ENCODE measurements at regions not wholly inside any gene's neighbourhood (a gene's known extent, or its start where the extent isn't known, plus 50 kb on each side); places are given as distances from the start of the nearest gene placed in this dataset.

DNA sequence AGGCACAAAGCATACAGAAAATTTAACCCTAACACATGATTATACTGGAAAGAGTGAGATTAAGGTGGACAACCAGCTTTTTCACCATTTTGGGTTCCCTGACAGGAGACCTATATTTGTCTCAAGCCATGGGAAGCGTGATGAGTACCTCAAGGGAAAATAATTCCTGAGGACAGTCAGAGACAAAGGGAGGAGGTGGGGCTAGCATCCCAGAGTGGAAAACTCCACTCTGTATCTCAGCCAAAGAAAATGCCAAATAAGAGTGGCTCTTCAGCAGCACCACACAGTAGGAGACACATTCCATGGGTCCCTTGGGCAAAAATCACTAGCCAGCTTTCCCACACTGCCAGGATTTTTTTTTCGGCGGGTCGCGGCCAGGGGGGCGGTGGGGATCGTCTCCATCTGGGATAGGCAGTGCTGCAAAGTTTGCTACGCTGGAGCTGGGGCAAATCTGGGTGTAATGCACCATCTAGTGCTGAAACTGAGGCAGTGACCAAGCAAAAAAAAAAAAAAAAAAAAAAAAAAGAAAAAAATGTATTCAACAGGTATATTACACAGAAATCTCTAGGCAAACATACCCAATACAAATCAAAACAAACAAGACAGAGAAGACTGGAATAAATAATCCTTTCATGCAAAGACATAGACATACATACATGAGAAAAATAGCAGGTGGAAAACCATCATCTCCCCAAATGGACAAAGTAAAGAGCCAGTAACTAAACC is 77.3 kb upstream of the SLC35F1 start:
- no peaks in the 10 kb centered on the region for H3F3A ChIP-seq (ENCODE audit: insufficient read depth, low read length, poor library complexity, severe bottlenecking)
- no peaks in the 10 kb centered on the region for H4K20me1 ChIP-seq (ENCODE audit: insufficient read depth)
- TF ChIP-seq SMC3 (conservative IDR thresholded peaks at IDR 0.05; ENCODE audit: poor library complexity) (peak; percentile 28), RAD21 (conservative IDR thresholded peaks at IDR 0.05) (peak; percentile 29), TAF1 (IDR thresholded peaks at IDR 0.05; ENCODE audit: low read depth) (no peak), POLR2AphosphoS5 (IDR thresholded peaks at IDR 0.05) (no peak)
- TF ChIP-seq, protein P1, sequence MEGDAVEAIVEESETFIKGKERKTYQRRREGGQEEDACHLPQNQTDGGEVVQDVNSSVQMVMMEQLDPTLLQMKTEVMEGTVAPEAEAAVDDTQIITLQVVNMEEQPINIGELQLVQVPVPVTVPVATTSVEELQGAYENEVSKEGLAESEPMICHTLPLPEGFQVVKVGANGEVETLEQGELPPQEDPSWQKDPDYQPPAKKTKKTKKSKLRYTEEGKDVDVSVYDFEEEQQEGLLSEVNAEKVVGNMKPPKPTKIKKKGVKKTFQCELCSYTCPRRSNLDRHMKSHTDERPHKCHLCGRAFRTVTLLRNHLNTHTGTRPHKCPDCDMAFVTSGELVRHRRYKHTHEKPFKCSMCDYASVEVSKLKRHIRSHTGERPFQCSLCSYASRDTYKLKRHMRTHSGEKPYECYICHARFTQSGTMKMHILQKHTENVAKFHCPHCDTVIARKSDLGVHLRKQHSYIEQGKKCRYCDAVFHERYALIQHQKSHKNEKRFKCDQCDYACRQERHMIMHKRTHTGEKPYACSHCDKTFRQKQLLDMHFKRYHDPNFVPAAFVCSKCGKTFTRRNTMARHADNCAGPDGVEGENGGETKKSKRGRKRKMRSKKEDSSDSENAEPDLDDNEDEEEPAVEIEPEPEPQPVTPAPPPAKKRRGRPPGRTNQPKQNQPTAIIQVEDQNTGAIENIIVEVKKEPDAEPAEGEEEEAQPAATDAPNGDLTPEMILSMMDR (IDR thresholded peaks at IDR 0.05; ENCODE audit: poor library complexity, severe bottlenecking): peak; percentile 29
- H3K9ac ChIP-seq (ENCODE audit: low read length): no peak overlapping the region
- H3K79me2 ChIP-seq (replicated peaks; ENCODE audit: insufficient read depth, low read length): no peaks in the 10 kb centered on the region
- H3K9me2 ChIP-seq (ENCODE audit: insufficient read depth, low read length): no peaks in the 10 kb centered on the region
- H3K4me2 ChIP-seq (ENCODE audit: low read length): no peak overlapping the region
- H3K9me3 ChIP-seq (ENCODE audit: low read length): peaks cover 7% of the 10 kb centered on the region
- H3K27ac ChIP-seq (ENCODE audit: low read length): no peak overlapping the region
- no peaks in the 10 kb centered on the region for H3K27me3 ChIP-seq (ENCODE audit: insufficient read depth, low read depth, low read length)
- H3K4me3 ChIP-seq (ENCODE audit: low read length): no peak overlapping the region
- H3K36me3 ChIP-seq (ENCODE audit: insufficient read depth, low read length): no peaks in the 10 kb centered on the region
- no peak overlapping the region for H2AFZ ChIP-seq (ENCODE audit: low read depth, low read length)

DNA sequence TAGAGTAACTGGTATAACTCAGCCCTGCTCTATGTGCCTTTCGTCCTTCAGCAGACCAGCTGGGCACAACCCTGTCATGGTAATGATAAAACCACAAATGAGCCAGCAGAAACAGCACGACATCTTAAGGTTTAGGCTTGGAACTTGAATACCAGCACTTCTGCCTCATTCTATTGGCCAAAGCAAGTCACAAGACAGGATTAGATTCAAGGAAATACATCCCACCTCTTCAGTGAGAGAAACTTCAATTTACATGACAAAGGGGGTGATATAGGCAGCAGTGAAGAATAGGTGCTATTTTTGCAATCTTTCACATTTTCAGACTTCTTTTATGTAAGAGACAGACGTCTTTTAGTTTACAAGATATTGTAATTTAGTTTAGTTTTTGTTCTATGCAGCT is 69.8 kb upstream of the SLC35F1 start:
- no peaks in the 10 kb centered on the region for H3K36me3 ChIP-seq (ENCODE audit: insufficient read depth, low read length)
- no peaks in the 10 kb centered on the region for H4K20me1 ChIP-seq (ENCODE audit: insufficient read depth)
- TF ChIP-seq TAF1 (IDR thresholded peaks at IDR 0.05; ENCODE audit: low read depth): no peak
- TF ChIP-seq POLR2AphosphoS5 (IDR thresholded peaks at IDR 0.05): no peak
- TF ChIP-seq EZH2 (IDR thresholded peaks at IDR 0.05; ENCODE audit: borderline replicate concordance, insufficient read depth, low read length, poor library complexity, severe bottlenecking): no peak
- no peak for TF ChIP-seq EP300 (conservative IDR thresholded peaks at IDR 0.05; ENCODE audit: poor library complexity, severe bottlenecking)
- TF ChIP-seq, protein P2, sequence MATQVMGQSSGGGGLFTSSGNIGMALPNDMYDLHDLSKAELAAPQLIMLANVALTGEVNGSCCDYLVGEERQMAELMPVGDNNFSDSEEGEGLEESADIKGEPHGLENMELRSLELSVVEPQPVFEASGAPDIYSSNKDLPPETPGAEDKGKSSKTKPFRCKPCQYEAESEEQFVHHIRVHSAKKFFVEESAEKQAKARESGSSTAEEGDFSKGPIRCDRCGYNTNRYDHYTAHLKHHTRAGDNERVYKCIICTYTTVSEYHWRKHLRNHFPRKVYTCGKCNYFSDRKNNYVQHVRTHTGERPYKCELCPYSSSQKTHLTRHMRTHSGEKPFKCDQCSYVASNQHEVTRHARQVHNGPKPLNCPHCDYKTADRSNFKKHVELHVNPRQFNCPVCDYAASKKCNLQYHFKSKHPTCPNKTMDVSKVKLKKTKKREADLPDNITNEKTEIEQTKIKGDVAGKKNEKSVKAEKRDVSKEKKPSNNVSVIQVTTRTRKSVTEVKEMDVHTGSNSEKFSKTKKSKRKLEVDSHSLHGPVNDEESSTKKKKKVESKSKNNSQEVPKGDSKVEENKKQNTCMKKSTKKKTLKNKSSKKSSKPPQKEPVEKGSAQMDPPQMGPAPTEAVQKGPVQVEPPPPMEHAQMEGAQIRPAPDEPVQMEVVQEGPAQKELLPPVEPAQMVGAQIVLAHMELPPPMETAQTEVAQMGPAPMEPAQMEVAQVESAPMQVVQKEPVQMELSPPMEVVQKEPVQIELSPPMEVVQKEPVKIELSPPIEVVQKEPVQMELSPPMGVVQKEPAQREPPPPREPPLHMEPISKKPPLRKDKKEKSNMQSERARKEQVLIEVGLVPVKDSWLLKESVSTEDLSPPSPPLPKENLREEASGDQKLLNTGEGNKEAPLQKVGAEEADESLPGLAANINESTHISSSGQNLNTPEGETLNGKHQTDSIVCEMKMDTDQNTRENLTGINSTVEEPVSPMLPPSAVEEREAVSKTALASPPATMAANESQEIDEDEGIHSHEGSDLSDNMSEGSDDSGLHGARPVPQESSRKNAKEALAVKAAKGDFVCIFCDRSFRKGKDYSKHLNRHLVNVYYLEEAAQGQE (IDR thresholded peaks at IDR 0.05; ENCODE audit: borderline replicate concordance): no peak
- TF ChIP-seq, protein P1 (IDR thresholded peaks at IDR 0.05; ENCODE audit: poor library complexity, severe bottlenecking): no peak
- TF ChIP-seq SMC3 (conservative IDR thresholded peaks at IDR 0.05; ENCODE audit: poor library complexity): no peak
- TF ChIP-seq RAD21 (conservative IDR thresholded peaks at IDR 0.05): no peak
- TF ChIP-seq MXI1 (conservative IDR thresholded peaks at IDR 0.05; ENCODE audit: poor library complexity, severe bottlenecking): no peak
- no peaks in the 10 kb centered on the region for H3K9me3 ChIP-seq (ENCODE audit: low read length)
- no peak overlapping the region for H2AFZ ChIP-seq (ENCODE audit: low read depth, low read length)
- no peak overlapping the region for H3K9ac ChIP-seq (ENCODE audit: low read length)
- H3K9me2 ChIP-seq (ENCODE audit: insufficient read depth, low read length): no peaks in the 10 kb centered on the region
- H3F3A ChIP-seq (ENCODE audit: insufficient read depth, low read length, poor library complexity, severe bottlenecking): no peaks in the 10 kb centered on the region
- no peak overlapping the region for H3K4me3 ChIP-seq (ENCODE audit: low read length)
- no peak overlapping the region for H3K4me2 ChIP-seq (ENCODE audit: low read length)
- no peaks in the 10 kb centered on the region for H3K79me2 ChIP-seq (replicated peaks; ENCODE audit: insufficient read depth, low read length)
- no peaks in the 10 kb centered on the region for H3K27me3 ChIP-seq (ENCODE audit: insufficient read depth, low read depth, low read length)
- no peak overlapping the region for H3K27ac ChIP-seq (ENCODE audit: low read length)

Data from neural cell (in vitro differentiated cells).